B cell (primary cell): ENCODE measurements at regions not wholly inside any gene's neighbourhood (a gene's known extent, or its start where the extent isn't known, plus 50 kb on each side); places are given as distances from the start of the nearest gene placed in this dataset.

ENCODE experiments used
- EZH2 ChIP-seq: IDR thresholded peaks from 2 replicates; pipeline ENCODE4 v1.6.1; 2012; ENCODE audit warnings: borderline replicate concordance, low read depth, mild to moderate bottlenecking, moderate library complexity, low read length; ENCODE audit not compliant: insufficient read depth, poor library complexity, severe bottlenecking
- TF ChIP-seq, protein P1 (sequence below): fragments of 200-600 bp; IDR thresholded peaks from one replicate; pipeline ENCODE4 v1.8.0; 2022; ENCODE audit warnings: antibody characterized with exemption, mild to moderate bottlenecking

DNA sequence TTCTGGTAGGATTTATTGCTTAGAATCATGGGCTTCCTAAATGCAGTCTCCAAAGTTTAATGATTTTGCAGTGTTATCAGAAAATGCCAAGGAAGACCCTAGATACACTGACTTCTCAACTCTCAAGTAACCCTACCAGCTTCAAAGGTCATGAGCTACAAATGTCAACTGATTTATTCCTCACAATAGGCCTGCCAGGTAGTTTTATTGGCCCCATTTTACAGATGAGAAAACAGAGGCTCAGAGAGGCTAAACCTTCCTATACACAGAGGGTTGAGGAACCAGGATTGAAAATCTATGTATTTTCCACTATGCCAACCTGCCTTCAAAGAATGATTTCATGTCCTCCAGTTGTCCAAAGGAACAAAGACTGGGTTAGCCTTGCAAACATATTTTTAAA is 384.4 kb upstream of the POU3F1 start:
- TF ChIP-seq, protein P1, sequence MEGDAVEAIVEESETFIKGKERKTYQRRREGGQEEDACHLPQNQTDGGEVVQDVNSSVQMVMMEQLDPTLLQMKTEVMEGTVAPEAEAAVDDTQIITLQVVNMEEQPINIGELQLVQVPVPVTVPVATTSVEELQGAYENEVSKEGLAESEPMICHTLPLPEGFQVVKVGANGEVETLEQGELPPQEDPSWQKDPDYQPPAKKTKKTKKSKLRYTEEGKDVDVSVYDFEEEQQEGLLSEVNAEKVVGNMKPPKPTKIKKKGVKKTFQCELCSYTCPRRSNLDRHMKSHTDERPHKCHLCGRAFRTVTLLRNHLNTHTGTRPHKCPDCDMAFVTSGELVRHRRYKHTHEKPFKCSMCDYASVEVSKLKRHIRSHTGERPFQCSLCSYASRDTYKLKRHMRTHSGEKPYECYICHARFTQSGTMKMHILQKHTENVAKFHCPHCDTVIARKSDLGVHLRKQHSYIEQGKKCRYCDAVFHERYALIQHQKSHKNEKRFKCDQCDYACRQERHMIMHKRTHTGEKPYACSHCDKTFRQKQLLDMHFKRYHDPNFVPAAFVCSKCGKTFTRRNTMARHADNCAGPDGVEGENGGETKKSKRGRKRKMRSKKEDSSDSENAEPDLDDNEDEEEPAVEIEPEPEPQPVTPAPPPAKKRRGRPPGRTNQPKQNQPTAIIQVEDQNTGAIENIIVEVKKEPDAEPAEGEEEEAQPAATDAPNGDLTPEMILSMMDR, result no peak
- TF ChIP-seq EZH2, result no peak
